ENCODE measurements at regions not wholly inside any gene's neighbourhood (a gene's known extent, or its start where the extent isn't known, plus 50 kb on each side); places are given as distances from the start of the nearest gene placed in this dataset.

DNA sequence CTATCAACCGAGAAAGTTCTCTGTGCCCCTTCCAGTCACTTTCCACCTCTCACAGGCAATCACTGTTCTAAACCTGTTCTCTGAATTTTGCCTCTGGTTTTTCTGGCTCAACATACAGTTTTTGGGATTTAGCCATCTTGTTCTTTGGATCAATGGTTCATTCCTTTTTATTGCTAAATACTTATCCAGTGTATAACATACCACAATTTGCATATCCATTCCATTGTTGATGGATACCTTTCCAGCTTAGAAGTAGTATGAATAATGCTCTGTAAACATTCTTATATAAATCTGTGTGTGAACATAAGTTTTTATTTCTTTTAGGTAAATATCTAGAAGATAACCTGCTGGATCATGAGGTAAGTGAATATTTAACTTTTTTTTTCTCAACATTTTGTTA lies 87.8 kb upstream of the FNDC3B start:
- TF ChIP-seq GATA2 (IDR thresholded peaks at IDR 0.05; ENCODE audit: low read depth, low read length) = no peak
- TF ChIP-seq GATA3 (IDR thresholded peaks at IDR 0.05; ENCODE audit: low read depth, low read length) = no peak
